ENCODE measurements at regions not wholly inside any gene's neighbourhood (a gene's known extent, or its start where the extent isn't known, plus 50 kb on each side); places are given as distances from the start of the nearest gene placed in this dataset.
A peak's percentile ranks its signal among the peaks of the same experiment; 100 is the strongest.
"Not testable (repeated sequence)": the region's sequence is repeated elsewhere in the genome, so short reads cannot be mapped to it uniquely, and the experiment has no call there.

DNA sequence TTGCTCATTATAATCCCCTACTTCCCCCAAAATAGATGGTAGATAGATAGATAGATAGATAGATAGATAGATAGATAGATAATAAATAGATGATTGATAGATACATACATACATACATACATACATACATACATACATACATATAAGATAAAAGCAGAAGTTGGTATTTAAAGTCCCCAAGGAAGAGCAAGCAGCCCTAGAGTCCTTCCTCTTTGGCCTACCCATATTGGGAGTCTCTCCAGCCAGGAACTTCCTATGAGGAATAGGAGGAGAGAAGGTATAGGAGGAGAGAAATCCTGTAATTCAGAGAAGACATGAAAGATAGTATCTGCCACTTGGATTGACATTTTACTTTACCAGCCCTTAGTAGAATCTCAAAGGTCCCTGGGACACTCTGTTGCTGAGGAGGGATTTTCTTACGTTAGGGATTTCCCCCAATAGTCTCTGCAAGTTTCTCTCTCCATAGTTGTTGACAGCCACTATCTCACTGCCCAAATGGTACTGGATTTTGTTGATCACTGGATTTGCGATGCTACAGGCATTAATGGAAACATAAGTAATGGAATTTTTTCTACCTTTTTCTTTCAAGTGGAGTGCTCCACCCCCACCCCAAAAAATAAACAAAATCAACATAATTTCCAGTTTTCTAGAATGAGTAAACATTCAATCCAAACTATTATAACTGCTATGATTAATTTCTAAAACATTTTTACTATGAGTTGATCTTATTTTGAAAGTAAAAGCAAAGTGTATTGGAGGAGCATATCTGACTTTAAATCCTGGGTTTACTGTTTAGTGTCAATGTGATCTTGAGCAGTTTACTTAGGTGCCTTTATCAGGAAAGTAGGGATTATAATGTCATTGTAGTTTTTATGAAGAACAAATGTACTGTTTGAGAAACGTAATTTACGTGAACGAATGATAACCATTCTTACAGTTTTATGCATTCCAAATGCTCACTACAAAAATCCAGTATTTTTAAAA lies 93.2 kb upstream of the TNFSF4 start:
- peak in 1 of 2 donors; percentile 23 for DNase-seq

DNA sequence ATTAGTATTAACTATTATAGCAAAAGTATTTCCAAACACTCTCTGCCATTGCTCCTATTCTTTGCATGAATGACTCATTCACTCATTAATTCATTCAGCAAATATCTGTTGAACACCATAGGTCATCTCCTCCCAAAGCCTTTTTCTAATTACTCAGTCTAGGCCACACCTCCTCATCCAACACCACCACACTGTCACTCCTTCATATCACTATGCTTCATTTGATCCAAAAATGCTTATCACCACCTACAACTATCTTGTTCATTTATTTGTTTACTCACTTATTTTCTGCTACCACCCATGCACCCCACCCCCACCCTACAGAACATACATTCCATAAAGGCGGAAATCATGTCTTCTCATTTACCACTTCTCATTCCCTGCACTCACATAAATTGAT lies 94.4 kb upstream of the TNFSF4 start:
- DNase-seq, result no peak

DNA sequence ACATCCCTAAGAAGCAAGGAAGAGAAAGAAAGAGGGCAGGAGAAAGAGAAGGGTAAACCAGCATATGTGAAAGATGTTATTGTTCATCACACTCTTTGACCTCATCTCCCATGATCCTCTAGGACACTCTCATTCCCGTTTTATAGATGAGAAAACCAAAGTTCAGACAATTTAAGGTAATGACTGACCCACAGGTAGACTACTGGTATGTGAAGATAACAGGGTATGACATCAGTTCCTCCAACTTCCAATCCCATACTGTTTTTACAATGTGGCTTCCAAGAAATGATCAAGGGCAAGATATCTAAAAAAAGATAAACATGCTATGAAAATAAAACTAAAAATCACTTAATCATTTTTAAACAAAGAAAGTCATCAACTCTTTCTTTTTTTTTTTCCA lies 95.2 kb upstream of the TNFSF4 start:
- no peak for DNase-seq

DNA sequence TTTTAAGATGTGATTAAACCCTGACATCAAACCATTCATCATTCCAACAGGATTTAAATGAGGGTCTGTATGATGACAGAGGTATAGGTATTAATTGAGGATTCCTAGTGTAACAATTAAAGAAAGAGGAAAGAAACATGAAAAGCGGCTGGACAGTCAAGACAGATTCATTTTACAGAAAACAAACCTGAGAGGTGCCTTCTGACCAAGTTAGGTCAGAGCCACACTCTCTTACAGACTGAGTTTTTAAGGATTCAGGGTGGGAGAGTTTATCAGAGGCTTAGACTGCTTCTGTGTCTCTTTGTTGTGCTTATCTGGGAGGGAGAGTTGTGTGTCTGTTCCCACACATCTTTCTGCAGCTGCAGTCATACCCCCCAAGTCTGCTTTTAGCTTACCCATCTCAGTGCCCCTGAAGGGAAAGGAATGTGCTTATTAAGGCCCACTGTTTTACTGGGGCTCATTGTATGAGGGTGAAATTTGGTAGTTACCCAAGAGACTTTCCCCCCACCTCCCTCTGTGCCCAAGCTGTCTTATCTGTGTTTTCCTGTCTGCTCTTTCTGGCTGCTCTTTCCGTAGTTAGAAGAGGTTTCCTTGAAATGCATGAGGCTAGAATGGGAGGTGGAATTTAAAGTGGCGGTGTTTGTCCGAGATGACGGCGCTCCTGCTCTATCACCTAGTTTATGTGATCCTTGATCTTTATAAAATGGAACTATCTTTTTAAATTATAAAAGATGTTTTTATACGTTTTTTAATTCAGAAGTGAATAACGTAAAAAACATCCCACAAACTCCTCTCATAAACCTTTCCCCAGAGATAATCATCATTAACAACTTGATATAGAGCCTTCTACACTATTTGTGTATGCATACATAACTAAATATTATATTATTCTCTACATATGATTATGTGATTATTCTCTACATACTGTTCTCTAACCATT lies 96.0 kb upstream of the TNFSF4 start:
- DNase-seq, result no peak

DNA sequence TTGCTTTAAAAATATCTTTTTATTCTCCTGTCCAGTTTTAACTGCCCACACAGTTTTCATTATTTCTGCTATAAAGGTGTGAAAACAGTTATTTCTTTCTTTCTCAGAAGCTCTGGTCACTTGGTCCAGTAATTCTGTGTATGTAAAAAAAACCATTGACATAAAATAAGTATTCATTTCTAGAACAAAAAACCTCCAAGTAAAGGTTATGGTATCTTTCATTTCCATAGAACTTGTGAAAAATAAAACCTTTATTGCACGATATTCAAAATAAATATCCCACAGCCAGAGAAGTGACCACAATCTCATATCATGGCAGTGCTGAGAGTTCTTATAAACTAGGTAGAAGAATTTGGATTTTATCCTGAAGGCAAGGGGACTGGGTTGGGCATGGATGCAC lies 96.9 kb upstream of the TNFSF4 start:
- DNase-seq, result no peak

DNA sequence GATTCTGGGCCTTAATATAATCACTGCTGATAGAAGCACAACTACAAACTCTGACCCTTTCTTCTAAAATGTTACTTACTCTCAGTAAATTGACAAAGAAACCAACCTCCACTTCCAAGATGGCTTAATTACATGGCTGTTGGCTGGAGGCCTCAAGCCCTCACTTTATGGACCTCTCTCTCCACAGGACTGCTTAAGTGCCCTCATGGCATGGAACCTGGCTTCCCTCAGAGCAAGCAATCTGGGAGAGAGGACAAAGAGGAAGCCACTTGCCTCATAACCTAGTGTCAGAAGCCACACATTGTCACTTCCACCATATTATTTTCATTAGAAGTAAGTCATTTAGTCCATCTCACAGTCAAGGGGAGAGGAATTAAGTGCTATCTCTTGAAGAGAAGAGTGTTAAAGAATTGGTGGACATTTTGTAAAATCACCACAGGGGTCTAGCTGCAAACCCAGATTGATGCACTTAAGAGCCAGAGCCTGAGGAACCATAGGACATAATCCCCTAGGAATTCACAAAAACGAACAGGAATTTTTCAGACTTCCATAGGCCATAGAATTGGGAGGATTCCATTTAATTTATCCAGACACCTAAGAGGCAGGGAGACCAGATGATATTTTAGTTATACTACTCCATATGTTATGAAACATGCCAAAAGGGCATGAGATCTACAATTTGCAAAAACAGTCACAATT lies 97.5 kb upstream of the TNFSF4 start:
- no peak for DNase-seq

DNA sequence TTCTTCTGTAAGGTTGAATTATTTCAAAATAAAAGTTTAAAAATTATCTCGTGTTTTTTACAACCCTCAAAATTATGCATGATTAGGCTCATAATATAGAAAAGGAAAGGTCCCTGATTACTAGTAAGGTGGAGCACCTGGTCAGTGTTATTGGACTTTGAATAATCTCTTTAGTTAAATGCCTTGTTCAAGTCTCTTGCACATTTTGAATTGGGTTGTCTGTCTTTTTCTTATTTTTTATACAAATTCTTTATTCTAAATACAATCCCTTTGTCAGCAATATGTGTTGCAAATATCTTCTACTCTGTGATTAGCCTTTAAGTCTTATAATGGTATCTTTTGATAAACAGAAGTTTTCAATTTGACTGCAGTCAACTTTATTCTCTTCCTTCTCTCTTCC lies 100.7 kb upstream of the TNFSF4 start:
- DNase-seq, result no peak

DNA sequence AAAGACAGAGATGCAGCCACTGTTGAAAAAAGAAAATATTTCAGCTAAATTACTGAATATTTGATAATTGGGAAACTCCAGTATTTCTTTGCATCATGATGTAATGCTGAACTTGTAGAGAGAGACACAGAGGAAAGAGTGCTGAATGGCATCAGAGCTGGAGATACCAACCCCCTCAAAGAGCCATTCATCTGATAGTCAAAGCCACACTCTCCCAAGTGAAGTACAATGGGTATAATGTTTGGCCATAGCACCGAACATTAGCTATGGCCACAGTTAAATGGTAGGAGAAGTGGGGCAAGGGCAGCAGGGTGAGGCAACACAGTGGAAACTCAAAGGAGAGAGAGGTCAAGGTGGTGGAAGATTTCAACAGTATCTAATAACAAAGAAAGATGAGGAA lies 107.5 kb upstream of the TNFSF4 start:
- DNase-seq, result peak; percentile 25 to 55

DNA sequence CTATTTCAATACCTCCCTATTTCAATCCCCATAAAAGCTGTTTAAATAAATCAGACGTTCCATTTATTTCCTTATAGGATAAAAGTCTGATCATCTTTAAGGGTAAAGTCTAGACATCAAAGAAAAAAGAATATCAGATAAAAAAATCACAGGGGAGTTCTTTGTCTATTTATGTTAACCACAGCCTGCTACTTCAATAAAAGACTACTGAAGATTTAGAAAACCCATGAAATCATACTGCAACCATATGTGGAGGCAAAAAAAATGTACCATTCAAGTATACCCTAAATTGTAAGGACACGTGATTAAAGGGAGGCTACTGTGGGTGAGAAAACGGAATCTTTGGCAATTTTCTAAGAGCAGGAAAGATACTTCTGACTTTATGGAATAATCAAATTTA lies 108.2 kb upstream of the TNFSF4 start:
- DNase-seq, result no peak

DNA sequence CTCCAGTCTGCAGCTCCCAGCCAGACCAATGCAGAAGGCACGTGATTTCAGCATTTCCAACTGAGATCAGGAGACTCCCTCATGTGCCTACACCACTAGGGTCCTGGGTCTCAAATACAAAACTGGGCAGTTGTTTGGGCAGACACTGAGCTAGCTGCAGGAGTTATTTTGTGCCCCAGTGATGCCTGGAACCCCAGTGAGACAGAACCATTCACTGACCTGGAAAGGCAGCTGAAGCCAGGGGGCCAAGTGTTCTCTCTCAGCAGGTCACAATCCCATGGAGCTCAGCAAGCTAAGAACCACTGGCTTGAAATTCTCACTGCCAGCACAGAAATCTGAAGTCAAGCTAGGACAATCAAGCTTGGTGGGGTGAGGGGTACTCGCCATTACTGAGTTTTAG lies 111.7 kb upstream of the TNFSF4 start:
- no peak for DNase-seq

DNA sequence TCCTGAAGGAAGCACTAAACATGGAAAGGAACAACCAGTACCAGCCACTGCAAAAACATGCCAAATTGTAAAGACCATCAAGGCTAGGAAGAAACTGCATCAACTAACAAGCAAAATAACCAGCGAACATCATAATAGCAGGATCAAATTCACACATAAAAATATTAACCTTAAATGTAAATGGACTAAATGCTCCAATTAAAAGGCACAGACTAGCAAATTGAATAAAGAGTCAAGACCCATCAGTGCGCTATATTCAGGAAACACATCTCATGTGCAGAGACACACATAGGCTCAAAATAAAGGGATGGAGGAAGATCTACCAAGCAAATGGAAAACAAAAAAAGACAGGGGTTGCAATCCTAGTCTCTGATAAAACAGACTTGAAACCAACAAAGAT lies 117.2 kb upstream of the TNFSF4 start:
- not testable (repeated sequence) for DNase-seq

DNA sequence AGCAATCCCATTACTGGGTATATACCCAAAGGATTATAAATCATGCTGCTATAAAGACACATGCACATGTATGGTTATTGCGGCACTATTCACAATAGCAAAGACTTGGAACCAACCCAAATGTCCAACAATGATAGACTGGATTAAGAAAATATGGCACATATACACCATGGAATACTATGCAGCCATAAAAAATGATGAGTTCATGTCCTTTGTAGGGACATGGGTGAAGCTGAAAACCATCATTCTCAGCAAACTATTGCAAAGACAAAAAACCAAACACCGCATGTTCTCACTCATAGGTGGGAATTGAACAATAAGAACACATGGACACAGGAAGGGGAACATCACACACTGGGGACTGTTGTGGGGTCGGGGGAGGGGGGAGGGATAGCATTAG lies 120.9 kb upstream of the TNFSF4 start:
- not testable (repeated sequence) for DNase-seq

DNA sequence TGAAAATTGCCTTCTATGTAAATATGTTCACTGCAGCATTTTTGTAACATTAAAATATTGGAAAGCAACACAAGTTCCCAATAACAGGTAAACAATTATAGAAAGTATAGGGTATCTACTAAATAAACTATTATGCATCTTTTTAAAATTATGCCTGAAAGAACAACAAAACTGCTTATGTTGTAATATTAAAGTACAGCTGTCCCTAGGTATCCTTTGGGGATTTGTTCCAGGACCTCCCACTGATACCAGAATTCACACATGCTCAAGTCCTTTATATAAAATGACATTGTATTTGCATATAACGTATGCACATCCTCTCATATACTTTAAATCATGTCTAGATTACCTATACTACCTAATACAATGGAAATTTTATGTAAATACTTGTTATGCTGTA lies 121.8 kb upstream of the TNFSF4 start:
- no peak for DNase-seq

DNA sequence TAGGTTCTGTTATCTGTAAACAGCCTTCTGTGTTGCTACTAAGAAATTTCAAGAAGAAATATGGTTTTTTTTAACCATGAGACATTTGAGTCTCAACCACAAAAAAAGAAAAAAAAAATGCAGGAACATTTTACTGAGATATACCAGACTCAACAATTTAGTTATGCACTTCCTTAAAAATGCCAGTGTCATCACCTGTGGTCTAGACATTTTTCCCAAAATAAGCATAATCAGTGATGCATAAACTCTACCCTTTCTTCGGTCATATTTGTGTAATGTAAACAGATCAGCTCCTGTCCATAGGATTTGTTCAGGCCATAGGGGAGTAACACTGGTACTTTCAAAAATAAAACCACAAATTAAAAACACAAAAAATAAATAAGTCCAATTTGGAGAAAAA lies 122.6 kb upstream of the TNFSF4 start:
- DNase-seq, result peak; percentile 2 to 14

DNA sequence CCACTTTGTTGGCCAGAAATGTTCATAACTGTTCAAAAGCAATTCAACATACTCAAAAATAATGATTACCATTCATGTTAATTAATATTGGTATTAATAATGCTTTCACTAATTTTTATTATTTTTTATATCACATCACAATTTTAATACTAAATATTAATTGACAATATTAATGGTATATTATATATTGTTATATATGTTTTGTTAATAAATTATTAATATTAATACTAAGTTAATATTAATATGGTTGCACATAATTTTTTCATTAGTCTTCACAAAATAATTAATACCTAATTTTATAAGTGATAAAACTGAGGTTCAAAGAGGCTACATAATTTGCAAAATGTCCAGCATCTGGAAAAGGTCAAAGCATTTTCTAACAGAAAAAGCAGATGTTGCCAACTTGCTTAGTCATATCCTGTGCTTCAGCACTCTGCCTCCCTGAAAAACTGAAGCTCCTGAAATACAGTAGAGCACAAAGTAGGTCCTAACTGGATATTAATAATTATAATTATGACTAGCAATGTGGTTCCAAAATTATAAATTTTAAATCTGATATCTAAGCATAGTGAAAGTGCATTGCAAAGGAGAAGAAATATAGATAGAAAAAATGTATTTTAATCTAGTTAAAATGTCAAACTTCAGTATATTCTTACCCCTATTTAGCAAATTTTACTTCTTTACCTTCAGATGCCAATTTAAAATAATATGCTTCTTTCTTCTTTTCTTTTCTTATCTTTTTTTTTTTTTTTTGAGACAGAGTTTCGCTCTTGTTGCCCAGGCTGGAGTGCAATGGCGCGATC lies 123.2 kb upstream of the TNFSF4 start:
- DNase-seq, result peak; percentile 30 to 62

DNA sequence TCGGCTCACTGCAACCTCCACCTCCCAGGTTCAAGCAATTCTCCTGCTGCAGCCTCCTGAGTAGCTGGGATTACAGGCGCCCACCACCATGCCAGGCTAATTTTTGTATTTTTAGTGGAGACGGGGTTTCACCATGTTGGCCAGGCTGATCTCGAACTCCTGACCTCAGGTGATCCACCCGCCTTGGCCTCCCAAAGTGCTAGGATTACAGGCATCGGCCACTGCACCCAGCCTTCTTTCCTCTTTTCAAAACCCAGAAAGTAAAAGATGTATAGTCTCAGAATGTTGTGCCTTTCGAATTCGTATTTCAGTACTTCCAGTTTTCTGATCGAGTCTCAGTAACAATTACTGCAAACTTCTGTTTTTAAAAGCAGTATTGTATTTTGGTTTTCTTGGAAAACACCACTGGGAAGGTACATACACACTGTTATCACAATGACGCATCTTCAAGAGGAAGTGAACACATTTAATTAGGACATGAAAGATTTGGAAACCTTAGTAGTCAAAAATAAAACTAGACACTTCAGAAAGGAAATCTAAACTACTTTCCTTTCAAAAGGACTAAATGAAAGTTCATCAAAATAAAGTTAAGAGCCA lies 123.9 kb upstream of the TNFSF4 start:
- DNase-seq, result peak; percentile 74 to 75

DNA sequence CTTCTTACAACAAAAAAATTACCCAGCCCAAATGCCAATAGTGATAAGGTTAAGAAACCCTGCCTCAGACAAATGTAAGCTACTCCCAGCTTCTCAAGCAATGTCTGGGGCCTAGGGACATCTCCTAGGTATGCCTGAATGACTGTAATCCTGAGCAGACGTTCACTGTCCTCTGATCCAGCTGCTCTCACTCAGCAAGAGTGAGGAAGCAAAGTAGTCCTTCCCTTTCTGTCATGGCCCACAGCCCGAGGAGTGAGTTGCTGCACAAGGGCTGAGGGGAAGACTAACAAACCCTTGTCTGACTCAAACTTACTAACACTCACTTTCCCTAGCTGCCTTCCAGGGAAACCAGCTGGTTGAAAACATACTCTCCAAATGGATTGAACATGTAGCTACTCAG lies 124.9 kb upstream of the TNFSF4 start:
- peak; percentile 16 to 33 for DNase-seq

DNA sequence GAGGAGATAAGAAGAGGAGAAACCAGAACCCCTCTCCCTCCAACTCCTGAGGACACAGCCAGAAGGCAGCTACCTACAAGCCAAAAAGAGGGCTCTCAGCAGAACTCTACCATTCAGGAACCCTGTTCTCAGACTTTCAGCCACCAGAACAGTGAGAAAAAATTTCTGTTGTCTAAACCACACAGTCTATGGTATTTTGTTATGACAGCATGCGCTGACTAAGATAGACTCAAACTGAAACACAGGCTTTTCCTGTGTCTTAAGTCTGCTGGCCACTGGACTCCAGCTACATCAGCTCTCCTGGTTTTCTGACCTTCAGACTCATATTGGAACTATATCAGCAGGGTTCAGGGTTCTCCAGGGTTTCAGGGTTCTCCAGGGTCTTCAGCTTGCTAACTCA lies 126.5 kb upstream of the TNFSF4 start:
- no peak for DNase-seq

DNA sequence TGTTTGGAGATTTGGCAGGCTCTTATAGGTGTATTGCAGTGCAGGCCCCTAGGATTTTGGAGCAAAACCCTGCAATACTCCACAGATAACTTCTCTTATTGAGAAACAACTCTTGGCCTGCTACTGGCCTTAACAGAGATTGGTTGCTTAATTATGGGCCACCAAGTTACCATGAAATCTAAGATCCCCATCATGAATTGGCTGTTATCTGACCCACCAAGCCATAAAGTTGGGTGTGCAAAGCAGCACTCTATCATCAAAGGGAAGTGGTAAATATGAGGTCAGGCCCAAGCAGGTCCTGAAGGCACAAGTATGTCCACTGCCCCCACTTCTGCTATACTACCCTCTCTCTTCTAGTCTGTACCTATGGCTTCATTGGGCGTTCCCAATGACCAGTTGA lies 130.0 kb upstream of the TNFSF4 start:
- no peak for DNase-seq

DNA sequence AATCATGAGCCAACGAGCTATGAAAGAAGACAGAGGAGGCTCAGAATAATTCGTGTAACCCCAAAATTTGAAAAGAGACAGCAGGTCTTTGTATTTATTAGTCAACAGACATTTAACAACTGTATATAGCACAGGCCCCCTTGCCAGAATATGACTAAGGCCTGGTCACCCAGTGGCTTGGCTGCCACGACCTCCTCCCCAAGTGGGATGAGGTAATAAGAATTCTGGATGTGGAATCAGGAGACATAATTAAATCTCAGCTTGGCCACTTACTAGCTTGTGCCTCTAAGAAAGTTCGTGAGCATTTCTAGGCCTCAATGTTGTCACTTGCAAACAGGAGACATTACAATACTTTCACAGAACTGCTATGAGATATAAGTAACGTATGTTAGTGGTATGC lies 134.2 kb upstream of the TNFSF4 start:
- DNase-seq, result no peak

DNA sequence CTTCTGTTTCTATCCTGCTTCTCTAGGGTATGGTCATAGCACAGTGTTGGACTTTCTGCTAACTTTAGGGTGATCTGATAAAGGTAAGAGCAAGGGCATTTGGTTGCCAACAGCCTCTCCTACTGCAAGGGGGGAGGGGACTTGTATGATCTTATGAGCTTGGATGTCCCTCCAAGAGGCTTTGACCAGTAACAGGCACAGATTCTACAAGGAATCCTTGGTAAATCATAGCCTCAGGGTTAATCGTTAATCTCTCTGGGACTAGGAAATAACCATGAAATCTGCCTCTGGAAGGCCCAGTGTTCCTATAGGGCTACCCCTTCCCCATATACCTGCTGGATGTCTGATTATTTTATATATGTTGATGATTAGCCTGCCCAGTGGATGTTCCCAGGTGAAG lies 134.8 kb upstream of the TNFSF4 start:
- no peak for DNase-seq

DNA sequence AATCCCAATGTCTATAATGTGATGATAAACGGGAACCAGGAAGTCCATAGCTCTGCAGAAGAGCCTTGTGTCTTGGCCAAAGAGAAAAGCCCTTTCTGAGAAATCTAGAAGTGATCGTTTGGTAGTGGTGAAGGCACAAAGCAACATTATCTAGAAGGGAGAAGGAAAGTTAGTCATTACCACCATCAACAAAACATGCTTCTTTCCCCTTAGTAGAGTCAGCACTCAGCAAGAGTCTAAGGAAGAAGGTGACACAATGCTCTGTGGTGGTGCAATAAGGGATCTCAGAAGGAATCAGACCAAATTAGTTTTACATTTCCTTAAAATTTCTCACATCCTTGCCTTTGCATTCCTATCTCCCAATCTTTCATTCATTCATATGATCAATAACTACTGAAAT lies 134.4 kb upstream of the PRDX6 start:
- DNase-seq, result peak; percentile 21 to 42

All from inflammatory macrophage treated with lipopolysaccharide for 1 hour (primary cell).